Hematopoietic multipotent progenitor cell treated with erythropoietin and hydrocortisone succinate and interleukin-3 and kit ligand, for 4 days (in vitro differentiated cells): ENCODE measurements at regions not wholly inside any gene's neighbourhood (a gene's known extent, or its start where the extent isn't known, plus 50 kb on each side); places are given as distances from the start of the nearest gene placed in this dataset.
"Not testable (repeated sequence)": the region's sequence is repeated elsewhere in the genome, so short reads cannot be mapped to it uniquely, and the experiment has no call there.

ENCODE experiments used
- DNase-seq: peaks from one replicate; pipeline ENCODE4 v3.0.0-alpha.2; 2015

DNA sequence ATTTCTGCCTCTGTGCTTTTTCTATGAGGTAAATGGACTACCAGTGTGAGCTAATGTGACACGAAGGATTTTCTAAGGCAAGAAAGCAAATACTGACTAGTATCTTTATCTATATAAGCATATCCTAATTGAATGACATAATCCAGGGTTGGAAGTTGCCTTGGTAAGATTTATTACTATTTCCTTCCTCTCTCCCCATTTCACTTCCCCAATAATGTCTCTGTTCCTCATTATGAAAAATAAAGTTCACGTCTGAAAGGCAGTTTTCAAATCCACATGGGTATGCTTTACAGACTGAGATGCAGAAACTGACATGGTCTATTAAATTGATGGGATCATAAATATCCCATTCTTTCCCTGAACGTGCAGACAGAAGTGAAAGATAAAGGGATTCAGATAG, 86.0 kb downstream of the DTWD1 start:
- DNase-seq: peak; percentile 59

DNA sequence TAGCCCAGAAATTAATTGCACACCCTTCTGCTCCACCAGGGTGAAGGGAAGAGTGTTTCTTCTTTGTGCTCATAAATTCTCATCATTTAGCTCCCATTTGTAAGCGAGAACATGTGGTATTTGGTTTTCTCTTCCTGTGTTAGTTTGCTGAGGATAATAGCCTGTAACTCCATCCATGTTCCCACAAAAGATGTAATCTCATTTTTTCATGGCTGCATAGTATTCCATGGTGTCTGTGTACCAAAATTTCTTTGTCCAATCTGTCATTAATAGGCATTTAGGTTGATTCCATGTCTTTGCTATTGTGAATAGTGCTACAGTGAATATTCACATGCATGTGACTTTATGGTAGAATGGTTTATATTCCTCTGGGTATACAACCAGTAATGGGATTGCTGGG, 86.8 kb downstream of the DTWD1 start:
- no peak for DNase-seq

DNA sequence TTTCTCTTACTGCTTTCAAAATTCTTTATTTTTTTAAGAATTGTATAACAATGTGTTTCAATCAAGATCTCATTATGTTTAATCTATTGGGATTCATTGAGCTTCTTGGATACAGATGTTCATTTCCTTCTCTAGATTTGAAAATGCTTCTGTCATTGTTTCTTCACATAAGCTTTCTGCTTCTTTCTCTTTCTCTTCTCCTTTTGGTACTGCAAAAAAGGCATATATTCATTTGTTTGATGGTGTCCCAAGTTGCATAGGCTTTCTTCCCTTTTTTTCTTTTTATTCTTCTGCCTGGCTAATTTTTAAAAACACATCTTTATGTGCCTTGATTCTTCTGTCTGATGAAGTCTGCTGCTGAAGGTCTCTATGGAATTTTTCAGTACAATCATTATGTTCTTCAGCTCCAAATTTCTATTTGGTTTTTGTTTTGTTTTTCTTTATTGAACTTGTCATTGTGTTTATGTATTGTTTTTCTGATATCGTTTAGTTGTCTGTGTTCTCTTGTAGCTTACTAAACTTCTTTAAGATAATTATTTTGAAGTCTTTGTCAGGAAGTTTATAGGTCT, 88.9 kb downstream of the DTWD1 start:
- no peak for DNase-seq

DNA sequence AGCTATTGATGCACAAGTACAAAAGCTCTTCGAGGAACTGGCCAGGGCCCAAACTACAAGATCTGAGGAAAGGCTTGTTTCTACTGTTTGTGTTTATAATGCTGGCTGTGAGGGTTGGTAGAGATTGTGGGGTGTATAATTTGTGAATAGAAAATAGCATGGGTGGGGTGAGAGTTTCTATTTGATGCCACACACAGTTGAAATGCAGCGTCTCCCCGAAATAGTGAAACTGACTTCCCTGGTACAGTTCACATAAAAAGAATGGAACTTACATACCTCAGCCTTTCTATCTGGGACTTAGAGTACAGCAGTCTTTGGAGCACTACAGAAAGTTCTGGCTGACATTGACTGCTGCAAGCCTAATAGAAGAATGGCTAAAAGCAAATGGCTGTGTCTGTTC, 91.3 kb downstream of the DTWD1 start:
- no peak for DNase-seq

DNA sequence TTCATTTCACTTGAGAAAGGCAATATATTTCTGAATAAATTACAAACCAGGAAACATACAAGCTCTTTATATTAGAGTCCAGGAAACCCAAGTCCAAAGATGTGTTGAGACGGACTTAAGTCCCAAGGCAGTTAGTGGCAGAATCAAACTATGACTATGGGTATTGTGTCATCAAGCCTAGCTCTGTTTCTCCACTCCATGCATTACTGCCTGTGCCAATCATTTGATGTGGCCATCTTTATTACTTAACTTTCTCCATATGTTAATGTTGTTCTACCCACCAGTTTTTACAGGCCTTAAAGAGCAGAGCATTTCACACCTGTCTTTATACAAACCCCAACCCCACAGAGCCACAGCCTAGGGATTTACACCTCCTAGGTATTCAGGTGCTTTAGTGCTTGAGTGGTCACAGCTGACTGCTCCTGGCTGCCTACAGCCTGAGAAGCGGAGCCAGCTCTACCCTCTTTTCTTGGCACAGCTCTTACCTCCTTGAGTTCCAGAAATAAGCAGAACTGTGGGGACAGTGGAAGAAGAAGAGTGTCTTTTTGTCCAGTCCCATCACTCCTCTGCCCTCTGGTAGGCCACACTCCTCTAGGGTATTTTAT, 92.1 kb downstream of the DTWD1 start:
- no peak for DNase-seq

DNA sequence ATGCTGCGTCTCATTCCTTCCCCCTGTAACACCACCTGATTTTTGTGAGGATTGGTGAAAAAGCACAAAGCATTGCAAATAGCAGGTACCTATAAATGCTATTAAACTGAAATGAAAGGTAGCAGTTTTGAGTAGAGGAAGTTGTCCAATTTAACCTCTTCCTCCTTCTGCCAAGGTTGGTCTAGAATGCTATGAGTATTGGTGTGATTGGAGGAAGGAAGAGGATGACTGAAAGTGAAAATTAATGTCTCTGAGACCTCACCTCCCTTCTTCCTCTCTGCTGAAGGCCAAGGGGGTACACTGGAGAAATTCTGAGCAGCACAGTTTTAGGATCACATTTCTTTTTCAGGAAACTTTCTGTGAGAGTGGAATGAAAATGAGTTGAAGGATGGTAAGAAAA, 94.4 kb downstream of the DTWD1 start:
- peak; percentile 16 for DNase-seq

DNA sequence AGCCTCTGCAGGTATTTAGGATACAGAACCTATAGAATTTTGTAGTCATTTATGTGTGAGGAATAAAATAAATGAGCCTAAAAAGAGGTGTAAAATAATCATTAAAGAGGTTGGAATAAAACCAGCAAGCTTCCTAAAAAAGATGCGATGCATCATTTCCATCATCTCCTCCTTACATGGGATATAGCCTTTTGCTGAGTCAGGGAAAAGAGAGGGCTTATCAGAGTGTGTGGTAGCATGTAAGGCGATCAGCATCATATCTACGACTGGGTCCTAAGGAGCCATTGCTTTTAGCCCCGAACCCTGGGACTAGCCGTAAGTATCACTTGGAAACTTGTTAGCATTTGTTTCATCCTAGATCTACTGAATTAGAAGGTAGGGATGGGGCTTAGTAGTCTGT, 94.9 kb downstream of the DTWD1 start:
- no peak for DNase-seq

DNA sequence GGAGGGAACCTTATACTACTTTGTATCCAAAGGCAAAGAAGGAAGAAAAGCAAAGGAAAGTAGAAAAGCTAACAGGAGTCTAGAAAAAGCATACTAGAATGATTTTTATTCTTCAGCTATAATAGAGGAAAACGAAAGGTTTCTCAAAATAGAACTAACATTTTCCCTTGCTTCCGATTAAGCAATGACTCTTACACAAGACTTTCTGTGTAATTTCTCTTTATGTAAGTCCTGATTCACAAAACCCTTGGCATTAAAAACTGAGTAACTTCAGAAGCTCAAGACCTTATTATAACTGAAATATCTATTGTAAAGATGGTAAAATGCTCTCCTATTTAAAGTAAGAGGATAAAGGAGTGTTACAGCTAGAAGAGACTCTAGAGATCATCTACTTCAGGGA, 97.4 kb downstream of the DTWD1 start:
- DNase-seq: peak; percentile 59

DNA sequence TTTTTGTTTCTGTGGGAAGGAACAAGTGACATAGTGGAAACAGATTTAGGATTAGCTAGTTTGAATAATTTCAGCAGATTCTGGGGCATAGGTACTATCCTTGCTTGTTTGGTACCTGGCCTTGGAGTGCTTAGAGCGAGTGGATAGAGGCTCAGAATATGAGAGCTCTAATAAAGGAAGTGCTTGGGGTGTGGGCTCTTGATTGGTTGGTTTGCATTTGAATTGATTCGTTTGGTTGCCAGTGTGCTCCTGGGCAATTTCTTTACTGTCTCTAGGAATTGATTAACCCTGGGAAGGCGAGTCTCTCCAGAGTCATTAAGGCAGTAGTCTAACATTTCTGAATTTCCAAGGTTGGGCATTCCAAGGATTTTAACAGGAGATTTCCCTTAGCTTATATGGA, 98.0 kb downstream of the DTWD1 start:
- DNase-seq: no peak

DNA sequence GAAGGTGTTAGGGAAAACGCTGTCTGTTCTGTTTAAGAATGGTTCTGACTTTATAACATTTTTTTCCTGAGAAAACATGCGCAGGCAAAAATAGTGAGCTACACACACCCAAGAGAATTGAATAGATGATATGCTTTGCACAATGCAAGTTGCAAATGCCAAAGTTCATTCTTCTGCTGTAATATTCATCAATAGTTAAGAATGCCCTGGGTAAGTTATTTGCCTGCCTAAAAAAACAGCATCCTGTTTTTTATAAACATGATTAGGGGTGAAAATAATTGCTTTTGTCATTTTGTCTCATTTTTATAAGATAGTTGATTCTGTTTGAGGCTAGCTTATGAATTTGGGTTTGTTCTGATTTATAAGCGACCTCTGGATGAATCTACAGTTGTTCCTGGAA, 99.4 kb downstream of the DTWD1 start:
- DNase-seq: no peak

DNA sequence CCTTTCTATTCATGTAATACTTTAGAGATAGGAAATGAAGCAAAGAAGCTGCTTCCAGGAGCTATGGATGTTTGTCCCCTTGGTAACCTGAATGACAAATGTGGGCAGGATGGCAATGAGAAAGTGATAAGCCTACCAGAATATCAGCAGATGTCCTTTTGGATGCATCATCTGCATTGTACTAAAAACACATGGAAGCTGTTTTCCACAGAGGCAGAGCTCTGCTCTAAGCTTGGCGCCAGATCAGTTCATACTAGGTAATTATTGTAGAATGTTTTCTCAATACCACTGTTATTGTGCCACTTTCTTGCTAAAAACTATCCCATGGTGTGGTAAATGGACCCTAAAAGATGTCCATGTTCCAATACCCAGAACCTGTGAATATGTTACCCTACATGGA, 100.2 kb downstream of the DTWD1 start:
- no peak for DNase-seq

DNA sequence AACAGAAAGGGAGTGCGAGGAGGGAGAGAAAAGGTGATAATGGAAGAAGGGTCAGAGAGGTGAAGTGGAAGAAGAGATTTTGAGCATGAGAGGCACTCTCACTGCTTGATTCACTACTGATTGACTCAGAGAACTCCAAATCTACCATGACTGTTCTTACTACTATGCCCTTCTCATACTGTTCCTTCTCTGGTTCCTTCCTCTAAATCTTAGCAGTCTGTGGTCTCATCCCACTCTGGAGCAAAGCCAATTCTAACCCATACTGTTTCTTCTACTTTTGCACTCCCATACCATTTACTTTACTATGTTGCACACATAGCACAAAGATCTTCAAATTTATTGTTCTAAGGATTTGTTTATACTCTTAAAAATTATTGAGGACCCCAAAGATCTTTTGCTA, 100.8 kb downstream of the DTWD1 start:
- DNase-seq: peak; percentile 46

DNA sequence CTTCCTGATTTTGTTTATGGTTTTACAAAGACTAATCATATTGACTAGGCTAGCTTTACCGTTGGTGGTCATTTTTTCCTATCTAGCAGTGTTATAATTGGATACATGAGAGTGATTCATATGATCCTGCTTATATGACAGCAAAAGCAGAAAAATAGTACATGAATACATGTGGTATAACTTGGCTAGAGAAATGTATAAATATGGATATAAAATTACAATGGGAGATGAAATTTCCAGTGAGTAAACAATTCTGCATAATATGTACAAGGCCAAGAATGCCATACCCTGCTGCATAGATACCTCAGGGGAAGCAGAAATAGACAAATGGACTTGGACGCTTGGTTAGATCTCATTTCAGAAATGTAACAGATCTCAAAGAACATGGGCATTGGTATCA, 103.1 kb downstream of the DTWD1 start:
- no peak for DNase-seq

DNA sequence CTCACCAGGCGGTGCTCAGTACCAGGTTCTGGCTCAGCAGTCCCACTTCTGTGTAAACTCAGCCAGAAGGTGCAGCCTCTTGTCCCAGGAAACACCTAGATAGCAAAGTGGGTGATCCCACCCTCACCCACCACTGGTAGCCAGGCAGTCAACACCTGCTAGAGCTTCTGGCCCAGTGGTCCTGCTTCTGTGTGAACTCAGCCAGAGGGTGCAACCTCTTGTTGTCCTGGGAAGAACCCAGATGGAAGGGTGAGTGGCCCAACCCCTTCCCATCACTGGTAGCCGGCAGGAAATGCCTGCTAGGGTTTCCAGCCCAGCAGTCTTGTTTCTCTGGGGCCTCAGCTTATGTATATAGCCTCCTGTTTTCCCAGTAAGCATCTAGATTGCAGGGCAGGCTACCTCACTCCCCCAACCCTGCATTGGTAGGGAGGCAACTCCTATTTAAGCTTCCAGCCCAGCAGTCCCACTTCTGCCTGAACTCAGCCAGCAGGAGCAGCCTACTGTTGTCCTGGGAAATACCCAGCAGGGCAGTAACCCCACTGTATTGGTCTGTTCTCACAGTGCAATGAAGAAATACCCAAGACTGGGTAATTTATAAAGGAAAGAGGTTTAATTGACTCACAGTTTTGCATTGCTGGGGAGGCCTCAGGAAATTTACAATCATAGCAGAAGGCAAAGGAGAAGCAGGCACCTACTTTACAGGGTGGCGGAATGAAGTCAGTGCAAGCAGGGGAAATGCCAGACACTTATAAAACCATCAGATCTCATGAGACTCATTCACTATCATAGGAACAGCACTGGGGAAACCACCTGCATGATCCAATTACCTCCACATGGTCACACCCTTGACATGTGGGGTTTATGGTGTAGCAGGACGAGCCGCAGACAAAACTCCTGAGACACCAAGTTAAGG, 110.6 kb downstream of the DTWD1 start:
- DNase-seq: no peak

DNA sequence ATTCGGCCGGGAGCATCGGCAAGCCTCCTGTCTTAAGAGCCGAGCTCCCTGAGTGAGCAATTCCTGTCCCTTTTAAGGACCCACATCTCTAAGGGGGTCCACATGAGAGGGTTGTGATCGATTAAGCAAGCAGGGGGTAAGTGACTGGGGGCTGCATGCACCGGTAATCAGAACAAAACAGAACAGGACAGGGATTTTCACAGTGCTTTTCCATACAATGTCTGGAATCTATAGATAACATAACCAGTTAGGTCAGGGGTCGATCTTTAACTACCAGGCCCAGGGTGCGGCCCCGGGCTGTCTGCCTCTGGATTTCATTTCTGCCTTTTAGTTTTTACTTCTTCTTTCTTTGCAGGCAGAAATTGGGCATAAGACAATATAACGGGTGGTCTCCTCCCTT, 111.3 kb downstream of the DTWD1 start:
- DNase-seq: not testable (repeated sequence)

DNA sequence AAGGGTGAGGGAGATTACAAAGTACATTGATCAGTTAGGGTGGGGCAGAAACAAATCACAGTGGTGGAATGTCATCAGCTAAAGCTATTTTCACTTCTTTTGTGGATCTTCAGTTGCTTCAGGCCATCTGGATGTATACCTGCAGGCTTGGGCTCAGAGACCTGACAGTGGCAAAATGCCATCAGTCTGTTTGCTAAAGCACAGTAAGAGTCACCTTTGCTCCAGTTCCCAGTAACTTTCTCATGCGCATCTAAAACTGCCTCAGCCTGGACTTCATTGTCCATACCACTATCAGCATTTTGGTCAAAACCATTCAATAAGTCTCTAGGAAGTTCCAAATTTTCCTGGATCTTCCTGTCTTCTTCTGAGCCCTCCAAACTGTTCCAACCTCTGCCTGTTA, 113.2 kb downstream of the DTWD1 start:
- DNase-seq: not testable (repeated sequence)

DNA sequence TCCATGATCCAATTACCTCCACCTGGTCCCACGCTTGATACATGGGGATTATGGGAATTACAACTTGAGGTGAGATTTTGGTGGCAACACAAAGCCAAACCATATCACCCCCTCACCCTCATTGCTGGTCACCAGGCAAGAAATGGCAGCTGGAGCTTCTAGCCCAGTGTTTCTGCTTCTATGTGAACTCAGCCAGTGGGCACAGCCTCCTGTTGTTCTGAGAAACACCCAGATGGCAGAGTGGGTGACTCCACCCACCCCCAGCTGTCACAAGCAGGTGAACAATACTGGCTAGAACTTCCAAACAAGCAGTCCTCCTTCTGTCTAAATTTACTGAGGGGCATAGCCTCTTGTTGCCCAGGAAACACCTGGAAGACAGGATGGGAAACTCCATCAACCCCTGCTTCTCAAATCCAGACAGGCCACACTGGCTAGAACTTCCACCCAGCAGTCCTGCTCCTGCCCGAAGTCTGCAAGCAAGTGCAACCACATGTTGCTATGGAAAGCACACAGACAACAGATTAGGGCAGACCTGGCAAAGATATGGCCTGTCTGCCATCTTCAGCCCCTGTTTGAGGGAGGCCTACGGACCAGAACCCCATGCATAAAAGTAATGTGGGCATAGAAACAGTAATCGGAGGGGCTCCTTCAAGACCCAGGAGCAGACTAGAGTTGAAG, 114.1 kb downstream of the DTWD1 start:
- no peak for DNase-seq

DNA sequence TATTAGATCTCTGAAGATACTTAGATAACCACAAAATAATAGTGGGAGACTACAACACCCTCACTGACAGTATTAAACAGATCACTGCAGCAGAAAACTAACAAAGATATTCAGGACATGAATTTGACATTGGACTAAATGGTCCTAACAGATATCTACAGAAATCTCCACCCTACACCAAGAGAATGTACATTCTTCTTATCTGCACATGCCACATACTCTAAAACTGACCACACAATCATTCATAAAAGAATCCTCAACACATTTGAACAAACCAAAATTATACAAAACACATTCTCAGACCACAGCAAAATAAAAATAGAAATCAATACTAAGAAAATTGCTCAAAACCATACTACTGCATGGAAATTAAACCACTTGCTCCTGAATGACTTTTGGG, 116.3 kb downstream of the DTWD1 start:
- peak; percentile 74 for DNase-seq

DNA sequence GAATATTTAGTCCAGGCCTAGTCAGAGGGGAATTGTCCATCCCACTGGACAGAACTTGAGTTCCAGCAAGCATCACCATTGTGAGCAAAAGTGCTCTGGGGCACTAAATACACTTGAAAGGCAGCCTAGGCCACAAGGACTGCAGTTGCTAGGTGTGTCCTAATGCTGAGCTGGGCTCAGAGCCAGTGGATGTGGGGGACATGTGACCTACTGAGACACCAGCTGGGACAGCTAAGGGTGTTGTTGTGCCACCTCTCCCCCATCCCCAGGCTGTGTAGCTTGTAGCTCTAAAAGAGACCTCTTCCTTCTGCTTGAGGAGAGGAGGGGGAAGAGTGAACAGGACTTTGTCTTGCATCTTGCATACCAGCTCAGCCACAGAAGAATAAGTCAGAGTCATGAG, 120.9 kb downstream of the DTWD1 start:
- DNase-seq: peak; percentile 58

DNA sequence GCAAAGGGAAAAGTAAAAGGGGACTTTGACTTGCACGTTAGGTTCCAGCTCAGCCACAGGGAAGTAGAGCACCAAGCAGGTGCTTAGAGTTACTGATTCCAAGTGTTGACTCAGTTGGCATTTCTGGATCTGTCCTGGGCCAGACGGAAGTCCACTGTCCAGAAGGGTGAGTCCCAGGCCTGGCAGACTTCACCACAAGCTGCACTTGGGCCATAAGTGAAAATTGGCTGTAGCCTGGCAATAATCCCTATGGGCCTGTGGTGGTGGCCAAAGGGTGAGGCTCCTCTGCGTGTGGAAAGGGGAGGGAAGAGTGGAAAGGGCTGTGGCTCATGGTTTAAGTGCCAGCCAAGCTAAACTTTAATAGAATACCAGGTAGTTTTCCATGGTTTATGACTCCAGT, 121.5 kb downstream of the DTWD1 start:
- DNase-seq: no peak

DNA sequence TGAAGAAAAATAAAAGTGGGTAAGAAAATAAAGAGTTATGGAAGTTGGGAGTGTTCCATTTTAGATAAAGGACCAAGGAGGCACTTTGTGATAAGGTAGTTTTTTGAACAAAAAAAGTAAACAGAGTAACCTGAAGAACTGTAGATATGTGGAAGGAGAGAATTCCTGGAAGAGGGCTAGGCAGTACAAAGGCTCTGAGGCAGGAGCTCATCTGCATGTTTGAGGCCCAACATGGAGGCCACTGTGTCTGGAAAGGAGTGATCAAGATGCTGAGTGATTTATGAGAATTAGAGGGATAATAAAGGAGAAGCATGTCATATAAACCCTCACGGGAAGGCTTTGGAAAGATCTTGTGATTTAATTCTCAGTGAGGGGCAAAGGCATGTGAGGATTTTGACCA, 126.5 kb downstream of the DTWD1 start:
- peak; percentile 30 for DNase-seq

DNA sequence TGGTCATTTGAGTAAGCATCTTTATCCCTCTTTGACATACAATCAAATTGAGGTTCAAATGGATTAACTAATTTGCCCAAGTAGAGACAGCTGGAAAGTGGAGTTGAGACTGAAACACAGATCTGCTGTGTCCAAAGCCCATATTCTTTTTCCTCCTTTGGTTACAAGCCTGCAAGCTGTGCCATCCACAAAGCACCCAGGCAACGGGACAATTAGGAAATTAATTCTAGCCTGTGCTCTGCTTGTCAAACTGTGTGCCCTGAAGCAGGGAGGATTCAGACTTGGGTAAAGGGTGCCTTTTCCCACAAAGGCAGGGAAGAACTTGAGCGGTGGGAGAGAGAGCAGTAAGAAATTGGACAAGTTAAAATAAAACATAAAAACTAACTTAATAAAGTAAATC, 127.9 kb downstream of the DTWD1 start:
- DNase-seq: no peak

DNA sequence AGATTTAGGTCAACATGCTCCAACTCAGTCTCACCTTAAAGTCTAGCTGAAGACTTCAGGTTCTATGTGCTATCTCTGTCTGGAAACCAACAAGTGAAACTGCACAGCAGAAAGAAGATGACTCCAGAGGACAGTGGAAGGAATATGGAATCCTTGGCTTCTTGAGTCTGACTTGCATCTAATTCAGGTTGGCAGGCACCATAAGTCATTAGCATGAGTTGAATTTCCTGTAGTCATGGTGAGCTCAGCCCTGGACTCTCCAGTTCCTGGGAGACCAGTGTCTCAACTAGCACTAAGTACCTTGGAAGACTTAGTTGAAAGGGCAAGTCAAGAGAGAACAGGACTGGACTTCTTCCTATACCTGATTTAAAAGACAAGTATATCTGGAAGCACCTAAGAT, 129.7 kb downstream of the DTWD1 start:
- no peak for DNase-seq

DNA sequence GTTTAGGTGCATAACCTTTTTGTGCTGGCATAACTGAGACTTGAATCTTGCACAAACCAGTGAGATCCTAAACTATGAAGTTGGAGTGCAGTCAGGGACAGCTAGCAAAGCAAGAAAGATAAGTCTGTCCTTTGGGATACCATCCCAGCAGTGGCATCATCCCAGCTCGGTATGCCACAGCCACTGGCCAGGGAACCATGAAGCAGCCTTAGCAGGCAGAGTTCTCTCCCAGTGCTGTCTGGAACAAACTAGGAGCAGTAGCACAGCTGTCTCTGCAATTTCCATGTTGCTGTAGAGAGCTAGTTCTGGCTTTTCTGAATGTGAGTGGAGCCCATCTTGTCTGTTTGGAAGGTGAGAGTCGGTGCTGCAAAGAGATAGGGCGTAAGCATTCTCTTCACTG, 130.3 kb downstream of the DTWD1 start:
- no peak for DNase-seq
